ENCODE measurements at regions not wholly inside any gene's neighbourhood (a gene's known extent, or its start where the extent isn't known, plus 50 kb on each side); places are given as distances from the start of the nearest gene placed in this dataset.

DNA sequence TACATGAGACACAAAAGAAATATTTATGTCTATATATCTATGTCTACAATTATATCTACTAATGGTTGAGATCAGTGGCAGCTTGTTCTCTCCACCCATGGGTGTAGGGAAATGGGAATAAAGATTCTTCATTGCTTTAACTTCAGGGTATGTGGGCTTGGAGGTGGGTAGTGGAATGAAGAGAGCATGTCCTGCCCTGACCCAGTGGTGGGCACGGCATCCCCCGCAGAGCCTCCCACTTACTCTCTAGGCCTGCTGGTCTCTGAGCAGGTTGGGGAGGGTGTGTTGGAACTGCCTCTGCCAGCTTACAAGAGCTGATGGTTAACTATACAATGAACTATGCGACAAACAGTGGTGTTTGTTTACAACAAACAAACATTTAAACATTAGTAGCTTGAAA is 152.5 kb upstream of the SKOR2 start:
- TF ChIP-seq, protein P1, sequence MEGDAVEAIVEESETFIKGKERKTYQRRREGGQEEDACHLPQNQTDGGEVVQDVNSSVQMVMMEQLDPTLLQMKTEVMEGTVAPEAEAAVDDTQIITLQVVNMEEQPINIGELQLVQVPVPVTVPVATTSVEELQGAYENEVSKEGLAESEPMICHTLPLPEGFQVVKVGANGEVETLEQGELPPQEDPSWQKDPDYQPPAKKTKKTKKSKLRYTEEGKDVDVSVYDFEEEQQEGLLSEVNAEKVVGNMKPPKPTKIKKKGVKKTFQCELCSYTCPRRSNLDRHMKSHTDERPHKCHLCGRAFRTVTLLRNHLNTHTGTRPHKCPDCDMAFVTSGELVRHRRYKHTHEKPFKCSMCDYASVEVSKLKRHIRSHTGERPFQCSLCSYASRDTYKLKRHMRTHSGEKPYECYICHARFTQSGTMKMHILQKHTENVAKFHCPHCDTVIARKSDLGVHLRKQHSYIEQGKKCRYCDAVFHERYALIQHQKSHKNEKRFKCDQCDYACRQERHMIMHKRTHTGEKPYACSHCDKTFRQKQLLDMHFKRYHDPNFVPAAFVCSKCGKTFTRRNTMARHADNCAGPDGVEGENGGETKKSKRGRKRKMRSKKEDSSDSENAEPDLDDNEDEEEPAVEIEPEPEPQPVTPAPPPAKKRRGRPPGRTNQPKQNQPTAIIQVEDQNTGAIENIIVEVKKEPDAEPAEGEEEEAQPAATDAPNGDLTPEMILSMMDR (IDR thresholded peaks at IDR 0.05) = no peak
- TF ChIP-seq ZFX (IDR thresholded peaks at IDR 0.05; ENCODE audit: borderline replicate concordance) = no peak
